ENCODE measurements at regions not wholly inside any gene's neighbourhood (a gene's known extent, or its start where the extent isn't known, plus 50 kb on each side); places are given as distances from the start of the nearest gene placed in this dataset.

DNA sequence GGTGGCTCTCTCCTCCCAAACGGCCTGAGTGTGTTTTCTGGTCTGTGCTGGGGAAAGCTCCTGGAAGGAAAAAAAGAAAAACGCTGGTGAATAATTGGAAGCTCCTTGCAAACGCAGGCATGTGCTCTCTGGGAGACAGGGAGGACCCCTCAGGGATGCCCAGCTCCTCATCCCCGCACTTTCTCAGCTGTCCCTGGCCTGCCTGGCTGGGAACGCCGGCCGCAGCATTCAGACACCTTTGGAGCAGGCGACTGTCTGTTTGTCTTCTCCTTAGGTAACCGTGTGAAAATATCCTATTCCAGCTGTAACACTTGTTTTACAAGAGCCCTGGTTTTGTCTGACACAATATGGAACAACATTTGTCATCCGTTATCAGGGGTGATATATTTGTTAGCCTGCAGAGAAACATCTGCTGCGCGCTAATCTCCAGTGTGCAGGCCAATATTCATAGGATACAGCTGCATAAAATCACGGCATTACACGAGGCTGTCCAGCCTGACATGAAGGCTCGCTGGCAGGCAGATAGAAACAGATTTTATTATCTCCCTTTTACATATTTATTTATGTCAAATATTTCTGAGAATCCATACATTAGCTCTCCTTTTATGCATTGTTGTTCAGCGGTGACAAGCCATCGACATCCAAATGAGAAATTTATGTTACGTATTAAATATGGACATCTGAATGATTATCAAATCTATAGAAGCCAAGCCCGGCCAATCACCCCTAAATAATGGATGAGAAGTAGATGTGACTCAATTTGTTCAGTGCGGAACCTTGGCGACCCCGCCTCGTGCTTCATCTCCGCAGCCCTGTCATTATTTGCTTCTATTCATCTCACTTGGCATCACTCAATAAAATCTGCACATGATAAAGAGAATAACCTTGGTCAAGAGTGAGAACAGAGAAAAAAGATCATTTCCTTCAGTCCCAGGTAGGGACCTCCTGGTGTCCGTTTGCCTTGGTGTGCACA lies 675.1 kb upstream of the SALL3 start:
- DNase-seq: no peak

GRCh38 chr18:78305789-78306188 lies 673.8 kb upstream of the SALL3 start:
- DNase-seq: no peak

GRCh38 chr18:78309307-78309706 lies 670.3 kb upstream of the SALL3 start:
- DNase-seq: no peak

- no peak for DNase-seq
These were observed 669.7 kb upstream of the SALL3 start for GRCh38 chr18:78309924-78310323.

DNA sequence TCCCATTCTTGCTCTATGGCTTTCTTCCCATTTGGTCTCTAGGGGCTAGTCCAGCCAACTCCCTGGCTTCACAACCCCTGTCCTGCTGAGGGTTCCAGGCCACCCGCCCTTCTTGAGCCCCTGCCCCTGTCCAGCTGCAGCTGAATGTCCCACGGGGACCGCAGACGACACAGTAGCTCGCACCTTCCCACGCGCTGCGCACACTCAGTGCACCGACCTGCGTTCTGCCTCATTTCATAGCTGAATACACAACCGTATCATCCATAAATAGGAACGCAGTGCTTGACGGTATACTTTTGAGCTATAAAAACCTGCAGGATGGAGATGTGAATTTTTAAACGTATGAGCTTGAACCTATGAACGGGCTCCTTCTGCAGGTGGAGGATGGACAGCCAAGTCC lies 660.4 kb upstream of the SALL3 start:
- DNase-seq: no peak

DNA sequence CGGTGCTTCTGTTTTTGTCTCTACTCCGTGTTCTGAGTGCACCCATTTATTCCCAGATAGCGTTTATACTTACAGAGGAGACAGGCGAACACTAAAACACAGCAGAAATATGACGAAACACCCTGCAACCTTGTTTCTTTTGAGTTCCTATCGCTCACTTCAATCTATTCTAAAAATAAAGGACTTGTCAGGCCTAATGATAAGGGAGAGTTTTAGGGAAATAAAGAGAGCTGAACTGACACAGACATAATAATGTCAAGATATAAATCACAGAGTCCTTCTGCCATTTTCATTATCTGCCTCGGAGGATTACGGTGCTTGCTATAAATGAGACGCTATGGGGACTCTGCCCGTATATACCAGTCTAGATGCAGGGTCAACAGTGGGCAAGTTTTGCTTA lies 659.7 kb upstream of the SALL3 start:
- no peak for DNase-seq

DNA sequence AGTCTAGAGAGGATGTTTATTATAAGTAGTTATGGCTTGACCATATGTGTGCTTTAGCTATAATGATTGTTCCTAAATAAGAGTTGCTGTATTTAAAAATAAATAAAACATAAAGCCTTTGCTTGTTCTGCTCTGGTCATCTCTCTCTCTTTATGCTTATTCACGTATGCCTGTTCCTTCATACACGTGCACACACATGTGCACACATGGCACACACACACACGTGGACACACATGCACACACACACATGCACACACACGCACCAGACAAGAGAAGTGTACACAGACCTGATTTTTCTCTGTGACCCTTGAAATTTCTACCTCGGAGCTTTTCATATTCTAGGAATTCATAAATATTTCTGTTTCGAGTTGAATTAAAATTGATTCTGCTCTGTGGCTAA lies 658.2 kb upstream of the SALL3 start:
- no peak for DNase-seq

DNA sequence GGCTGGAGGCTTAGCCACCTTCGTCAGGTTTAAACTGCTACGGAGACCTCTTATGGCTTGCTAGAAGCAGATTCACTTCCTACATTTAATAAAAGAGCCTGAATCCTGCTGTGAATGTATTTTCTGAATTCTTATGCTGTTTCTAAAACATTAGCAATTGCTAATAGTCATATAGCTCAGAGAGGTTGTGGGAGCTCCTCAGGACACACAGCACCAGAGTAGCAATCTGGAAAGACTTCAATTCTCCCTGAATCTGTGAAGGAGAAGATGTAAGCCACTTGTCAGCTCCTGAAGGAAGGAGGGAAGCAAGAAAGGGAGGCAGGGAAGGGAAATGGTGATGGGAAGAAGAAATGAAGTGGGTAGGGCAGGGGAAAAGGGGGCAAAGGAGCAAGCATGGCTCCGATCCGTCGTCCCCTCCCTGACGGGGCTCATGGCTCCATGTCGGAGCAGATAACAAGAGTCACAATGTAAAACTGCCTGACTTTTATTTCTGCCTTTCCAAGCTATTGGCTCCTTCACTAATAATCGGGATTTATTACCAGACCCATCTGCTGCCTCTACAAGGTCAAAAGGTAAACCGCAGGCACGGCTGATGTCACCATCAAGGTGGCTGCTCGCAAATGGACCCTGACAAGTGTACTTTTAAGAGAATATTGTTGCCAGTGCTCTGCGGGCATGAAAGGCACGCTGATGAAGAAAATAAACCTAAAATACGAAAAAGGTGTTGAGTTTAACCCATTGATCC lies 656.0 kb upstream of the SALL3 start:
- DNase-seq: no peak

DNA sequence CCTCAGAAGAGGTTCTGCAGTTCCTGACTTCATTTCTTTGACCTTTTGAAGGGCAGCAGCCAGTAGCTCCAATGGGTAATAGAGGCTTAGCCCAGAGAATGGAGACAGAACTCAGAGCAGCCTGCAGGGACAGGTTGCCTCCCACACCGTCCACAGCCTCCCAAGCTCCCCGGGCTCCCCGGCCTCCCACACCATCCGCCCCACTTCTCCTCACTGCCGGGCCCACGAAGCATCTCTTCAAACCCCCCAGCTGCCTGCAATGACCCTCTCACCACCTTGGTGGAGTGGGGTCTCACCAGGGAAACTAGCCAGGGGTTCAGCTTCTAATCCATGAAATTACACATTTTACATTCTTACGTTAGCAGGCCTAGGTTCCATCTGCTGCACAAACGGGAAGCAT lies 652.0 kb upstream of the SALL3 start:
- DNase-seq: no peak

- no peak for DNase-seq
These were observed 648.9 kb upstream of the SALL3 start for GRCh38 chr18:78330766-78331165.

- no peak for DNase-seq
These were observed 626.7 kb upstream of the SALL3 start for GRCh38 chr18:78352910-78353309.

- DNase-seq: no peak
These were observed 617.4 kb upstream of the SALL3 start for GRCh38 chr18:78362198-78362597.

DNA sequence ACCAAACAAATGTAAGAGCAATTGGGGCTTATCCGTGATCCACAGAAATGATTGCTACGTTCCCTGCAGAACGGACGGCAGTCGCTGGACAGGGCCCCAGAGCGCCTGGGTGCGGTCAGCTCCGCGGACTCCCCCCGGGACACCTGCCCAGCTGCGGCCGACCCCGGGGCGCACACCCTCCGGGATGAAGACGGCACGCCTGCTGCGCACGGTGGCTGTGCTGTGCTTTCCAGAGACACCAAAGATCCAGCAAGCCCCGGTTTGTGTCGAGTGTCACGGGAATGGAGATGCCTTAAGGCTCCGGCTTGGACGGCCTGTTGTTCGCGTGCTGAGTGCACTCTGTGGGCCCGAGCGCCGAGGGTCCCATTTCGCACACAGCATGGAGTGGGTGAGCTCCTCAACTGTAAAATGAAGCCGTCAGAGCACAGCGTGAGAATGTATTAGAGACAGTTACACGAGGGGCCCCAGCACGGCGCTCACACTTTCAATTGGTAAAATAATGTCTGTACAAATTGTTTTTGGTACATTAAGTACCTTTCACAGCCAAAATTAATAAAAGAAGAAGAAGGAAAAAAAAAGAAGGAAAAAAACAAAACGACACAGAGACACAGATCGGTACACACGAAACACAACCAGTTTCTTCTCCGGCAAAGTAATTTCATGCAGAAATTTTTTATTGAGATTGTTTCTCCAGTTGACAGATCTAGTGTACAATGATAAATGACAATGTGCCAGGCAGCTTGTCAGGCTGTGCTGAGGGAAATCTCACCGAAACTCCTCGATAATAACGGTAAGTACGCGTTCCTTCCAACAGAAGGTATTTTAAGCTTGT lies 615.8 kb upstream of the SALL3 start:
- no peak for DNase-seq

DNA sequence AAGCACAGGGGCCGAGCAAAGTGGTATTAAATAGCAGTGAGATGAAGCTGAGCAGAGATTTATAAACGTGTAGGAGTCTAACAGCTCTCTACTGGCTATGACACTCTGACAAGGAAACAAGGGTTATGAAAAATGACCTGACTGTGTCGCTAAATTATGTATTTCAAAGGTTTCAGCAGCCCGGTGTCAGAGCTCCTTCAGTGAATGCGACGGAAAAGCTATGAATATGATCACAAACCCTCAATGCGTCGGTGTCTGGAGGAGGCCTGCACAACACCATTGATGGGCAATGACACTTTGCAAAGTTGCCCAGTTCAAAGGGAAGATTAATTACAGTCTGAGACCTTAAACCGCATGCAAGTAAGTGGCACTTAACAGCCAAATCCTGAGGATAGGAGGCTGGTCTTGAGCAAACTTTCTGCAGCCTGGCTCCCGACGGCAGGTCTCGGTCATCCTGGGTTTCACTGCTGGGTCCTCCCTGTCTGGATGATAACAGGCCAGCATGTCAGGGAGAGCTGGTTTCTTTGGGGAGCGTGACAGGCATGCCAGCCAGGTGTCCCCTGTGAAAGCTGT lies 615.1 kb upstream of the SALL3 start:
- DNase-seq: no peak

GRCh38 chr18:78367996-78368395 lies 611.6 kb upstream of the SALL3 start:
- DNase-seq: no peak

- no peak for DNase-seq
These were observed 610.9 kb upstream of the SALL3 start for GRCh38 chr18:78368726-78369125.

DNA sequence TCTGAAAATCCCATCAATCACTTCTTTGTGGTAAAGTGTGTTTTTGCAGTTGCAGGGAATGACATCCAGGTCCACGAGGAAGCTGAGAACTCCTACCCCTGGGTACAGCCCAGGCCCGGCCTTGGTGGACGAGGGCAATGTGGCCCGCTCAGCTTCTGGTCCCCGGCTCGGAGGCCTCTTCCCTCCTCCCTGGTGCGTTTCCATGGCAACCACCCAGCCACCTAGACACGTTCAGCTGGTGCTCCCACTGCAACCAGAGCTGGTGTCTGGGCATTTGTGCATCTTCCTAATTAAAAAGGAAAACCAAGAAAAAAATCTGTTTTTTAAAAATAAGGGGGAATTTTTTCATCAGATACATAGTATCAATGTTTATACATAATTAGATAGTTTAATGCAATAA lies 603.6 kb upstream of the SALL3 start:
- no peak for DNase-seq

- no peak for DNase-seq
These were observed 601.2 kb upstream of the SALL3 start for GRCh38 chr18:78378403-78378802.

- DNase-seq: no peak
These were observed 600.6 kb upstream of the SALL3 start for GRCh38 chr18:78378983-78379382.

- DNase-seq: no peak
These were observed 589.2 kb upstream of the SALL3 start for GRCh38 chr18:78390348-78390951.

GRCh38 chr18:78390952-78391348 lies 588.7 kb upstream of the SALL3 start:
- DNase-seq: no peak

- no peak for DNase-seq
These were observed 586.3 kb upstream of the SALL3 start for GRCh38 chr18:78393086-78393862.

Data from fibroblast of skin of right biceps (primary cell).